Stimulated activated CD4-positive, alpha-beta T cell treated with anti-CD3 and anti-CD28 coated beads, Interleukin-15, amount 100 ng/mL, for 48 hours (primary cell): ENCODE measurements at regions not wholly inside any gene's neighbourhood (a gene's known extent, or its start where the extent isn't known, plus 50 kb on each side); places are given as distances from the start of the nearest gene placed in this dataset.
"Not testable (repeated sequence)": the region's sequence is repeated elsewhere in the genome, so short reads cannot be mapped to it uniquely, and the experiment has no call there.

ENCODE experiments used
- DNase-seq, 2 donors: peaks; one replicate each; pipeline ENCODE4 v3.0.0-alpha.2; 2020; ENCODE audit warnings: low read depth in 2 of 2

DNA sequence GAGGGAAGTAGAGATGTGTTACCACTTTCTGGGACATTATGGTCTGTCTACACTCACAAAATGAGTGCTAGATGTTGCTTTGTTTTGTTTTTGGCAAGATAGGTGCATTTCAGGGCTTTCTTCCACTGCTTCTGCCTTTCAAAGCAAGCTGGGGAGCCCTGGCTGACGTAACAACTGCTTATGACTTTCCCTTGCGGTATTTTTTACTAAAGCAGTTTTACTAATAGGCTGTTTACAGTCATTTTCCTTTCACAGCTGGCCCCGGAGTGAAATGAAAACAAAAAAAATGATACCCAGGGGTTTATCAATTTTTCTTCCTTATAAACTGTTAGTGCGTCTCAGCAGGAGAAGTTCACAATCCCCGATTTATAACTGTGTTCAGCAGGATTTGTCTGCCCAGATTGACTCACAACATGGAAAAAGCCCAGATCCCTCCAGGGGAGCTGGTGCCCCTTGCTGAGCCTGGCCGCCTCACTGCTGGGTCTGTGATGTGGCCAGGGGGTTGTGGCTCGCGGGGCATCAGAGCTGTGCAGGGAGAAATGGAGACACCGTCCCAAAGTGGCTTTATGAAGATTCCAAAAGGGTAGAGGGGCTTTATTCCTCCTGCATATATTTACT, 184.4 kb upstream of the HS3ST3A1 start:
- no peak for DNase-seq

DNA sequence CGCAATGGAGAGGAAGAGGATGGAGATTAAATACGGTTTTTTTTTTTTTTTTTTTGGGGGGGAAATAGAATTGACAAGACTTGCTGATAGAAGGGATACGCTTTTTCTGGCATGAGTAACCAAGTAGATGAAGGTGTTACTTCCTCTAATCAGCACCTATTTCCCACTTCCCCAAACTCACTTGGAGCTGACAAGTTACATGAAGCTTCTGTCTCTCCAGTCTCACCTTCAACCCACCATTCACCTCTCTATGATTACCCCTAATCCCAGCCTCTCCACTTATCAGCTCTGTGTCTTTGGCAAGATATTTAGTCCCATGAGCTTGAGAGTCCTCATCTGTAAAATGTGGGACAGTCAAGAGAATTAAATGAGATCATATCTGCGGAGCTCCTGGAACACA, 185.9 kb upstream of the HS3ST3A1 start:
- no peak for DNase-seq

DNA sequence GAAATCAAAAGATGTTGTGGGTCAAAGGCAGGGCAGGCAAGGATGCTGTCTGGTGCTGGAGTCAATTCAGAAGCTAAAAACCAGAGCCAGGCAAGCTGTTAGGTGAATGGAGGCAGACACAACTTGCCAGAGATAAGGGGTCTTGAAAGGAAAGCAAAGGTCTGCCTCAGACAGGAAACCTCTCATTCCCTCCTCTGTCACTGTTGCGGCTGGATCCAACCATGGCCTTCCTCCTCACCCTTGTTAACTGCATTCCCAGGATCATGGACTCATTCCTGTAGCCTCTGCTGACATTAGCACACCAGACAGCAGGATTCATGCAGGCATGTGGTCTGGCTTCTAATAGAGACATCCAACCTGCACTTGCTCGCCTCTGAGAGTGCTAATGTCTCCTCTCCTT, 186.7 kb upstream of the HS3ST3A1 start:
- no peak for DNase-seq

GRCh38 chr17:13792314-13792713, 190.6 kb upstream of the HS3ST3A1 start:
- no peak for DNase-seq

- no peak for DNase-seq
These were observed 192.2 kb upstream of the HS3ST3A1 start for GRCh38 chr17:13793951-13794350.

GRCh38 chr17:13797863-13798262, 196.1 kb upstream of the HS3ST3A1 start:
- DNase-seq: no peak

- DNase-seq: no peak
These were observed 204.4 kb upstream of the HS3ST3A1 start for GRCh38 chr17:13806092-13806491.

GRCh38 chr17:13807103-13807502, 205.4 kb upstream of the HS3ST3A1 start:
- no peak for DNase-seq

- no peak for DNase-seq
These were observed 210.6 kb upstream of the HS3ST3A1 start for GRCh38 chr17:13812350-13812749.

- DNase-seq: no peak
These were observed 211.9 kb upstream of the HS3ST3A1 start for GRCh38 chr17:13813347-13814240.

GRCh38 chr17:13822700-13823099, 221.0 kb upstream of the HS3ST3A1 start:
- no peak for DNase-seq

DNA sequence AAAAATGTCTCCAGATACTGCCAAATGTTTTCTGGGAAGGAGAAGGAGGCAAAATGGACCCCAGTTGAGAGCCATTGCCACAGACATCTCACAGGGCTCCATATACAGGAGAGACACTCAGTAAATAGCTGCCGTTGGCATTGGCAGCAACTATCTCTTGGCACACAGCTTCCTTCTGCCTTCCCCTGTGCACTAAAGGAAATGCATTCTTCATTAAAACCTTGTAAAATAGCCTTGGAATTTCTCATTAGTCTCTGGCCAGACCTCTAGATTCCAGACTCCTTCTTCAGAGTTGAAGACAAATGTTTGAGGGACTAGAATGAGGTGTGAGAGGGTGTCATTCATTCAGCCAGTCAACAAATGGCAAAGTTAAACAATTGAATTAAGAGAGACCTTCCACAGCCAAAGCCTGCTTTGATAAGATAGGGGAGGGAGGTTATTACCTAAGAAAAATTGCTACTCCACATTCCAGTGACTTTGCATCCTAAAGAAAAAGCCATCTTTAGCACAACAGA, 223.9 kb upstream of the HS3ST3A1 start:
- no peak for DNase-seq

- no peak for DNase-seq
These were observed 225.4 kb upstream of the HS3ST3A1 start for GRCh38 chr17:13827118-13827517.

- no peak for DNase-seq
These were observed 232.2 kb upstream of the HS3ST3A1 start for GRCh38 chr17:13833921-13834320.

- no peak for DNase-seq
These were observed 233.4 kb upstream of the HS3ST3A1 start for GRCh38 chr17:13835151-13835550.

- DNase-seq: no peak
These were observed 231.9 kb upstream of the COX10 start for GRCh38 chr17:13837417-13837816.

DNA sequence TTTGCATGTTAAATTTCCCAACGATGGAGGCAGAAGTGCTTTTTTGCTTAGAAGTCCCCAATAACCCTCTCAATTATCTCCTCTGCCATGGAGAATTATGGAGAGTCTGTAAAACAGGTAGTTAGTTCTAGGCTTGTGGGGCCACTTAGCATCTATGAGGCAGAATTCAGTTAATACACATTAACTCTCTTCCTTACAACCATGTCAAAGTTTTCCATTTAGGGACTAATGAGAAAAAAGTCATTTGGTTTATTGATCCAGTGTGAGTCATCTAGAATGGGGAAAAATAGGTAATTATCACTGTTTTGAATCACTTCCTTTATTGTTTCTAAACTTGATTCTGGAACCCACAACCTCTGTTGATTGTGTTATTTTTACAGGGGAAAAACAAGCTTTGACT, 229.1 kb upstream of the COX10 start:
- no peak for DNase-seq

DNA sequence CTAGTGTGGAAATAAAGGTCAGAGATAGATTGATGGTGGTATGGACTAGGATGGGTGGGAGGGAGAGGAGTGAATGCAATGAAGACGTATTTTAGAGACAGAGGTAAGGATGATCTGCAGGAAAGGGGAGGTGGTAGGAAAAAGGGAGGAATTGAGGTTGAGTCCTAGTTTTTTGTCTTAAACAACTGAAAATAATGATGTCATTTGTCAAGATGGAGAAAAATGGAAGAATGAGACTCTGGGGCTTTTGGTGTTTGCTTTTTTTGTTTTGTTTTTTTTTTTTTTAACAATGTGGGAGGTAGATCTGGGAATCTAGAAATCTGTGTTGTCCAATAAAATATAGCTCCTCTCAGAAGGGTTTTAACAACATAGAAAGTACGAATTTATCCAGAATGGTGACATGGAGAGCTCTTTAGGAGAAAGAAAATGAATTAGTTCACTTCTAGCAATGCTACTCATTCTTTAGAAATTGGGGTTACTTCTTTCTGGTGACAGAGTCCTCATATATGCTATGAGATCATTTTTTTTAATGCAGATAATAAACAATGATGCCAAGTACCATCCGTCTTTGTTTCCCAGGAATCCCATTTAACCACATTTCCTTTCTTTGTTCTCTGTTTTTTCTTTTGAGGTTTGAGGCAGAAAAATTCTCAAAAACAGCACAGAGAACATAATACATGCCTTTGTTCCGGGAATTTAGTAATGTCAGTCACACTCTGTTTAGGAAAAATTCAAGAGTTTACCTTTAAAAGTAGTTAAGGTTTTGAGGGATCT, 225.3 kb upstream of the COX10 start:
- DNase-seq: no peak

DNA sequence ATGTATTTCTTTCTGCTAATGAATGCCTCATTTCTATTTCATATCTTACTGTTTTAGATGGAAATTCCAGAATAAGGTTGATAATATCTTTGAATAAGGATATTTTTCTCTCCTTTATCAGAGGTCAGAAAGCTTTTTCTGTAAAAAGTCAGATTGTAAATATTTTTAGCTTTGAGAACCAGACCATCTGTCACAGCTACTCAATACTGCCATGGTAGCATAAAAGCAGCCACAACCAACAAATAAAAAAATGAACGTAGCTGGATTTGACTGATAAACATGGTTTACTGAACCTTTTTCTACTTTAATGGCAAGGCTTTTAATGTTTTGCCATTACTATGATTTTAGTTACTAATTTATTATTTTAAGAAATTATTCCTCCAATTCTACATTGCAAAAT, 217.4 kb upstream of the COX10 start:
- no peak for DNase-seq

DNA sequence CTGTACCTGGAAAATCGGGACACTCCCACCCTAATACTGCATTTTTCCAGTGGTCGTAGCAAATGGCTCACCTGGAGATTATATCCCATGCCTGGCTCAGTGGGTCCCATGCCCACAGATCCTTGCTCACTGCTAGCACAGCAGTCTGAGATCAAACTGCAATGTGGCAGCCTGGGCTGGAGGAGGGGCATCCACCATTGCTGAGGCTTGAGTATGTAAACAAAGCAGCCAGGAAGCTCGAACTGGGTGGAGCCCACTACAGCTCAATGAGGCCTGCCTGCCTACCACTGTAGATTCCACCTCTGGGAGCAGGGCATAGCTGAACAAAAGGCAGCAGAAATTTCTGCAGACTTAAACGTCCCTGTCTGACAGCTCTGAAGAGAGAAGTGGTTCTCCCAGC, 213.6 kb upstream of the COX10 start:
- not testable (repeated sequence) for DNase-seq

DNA sequence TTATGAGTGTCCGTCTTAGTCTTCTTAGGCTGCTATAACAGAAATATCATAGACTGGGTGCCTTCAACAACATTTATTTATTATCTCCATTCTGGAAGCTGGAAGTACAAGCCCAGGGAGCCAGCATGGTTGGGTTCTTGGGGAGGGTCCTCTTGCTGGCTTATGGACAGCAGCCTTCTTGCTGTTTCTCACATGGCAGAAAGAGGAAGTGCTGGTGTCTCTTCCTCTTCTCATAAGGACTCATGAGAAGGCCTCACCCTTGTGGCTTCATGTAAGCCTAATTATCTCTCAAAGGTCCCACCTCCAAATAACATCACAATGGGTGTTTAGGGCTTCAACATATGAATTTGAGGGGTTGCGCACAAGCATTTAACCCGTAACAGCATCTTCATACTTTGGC, 207.0 kb upstream of the COX10 start:
- DNase-seq: no peak

GRCh38 chr17:13863436-13863835, 205.9 kb upstream of the COX10 start:
- no peak for DNase-seq
